Pancreas (tissue), 10 donors: ENCODE measurements at regions not wholly inside any gene's neighbourhood (a gene's known extent, or its start where the extent isn't known, plus 50 kb on each side); places are given as distances from the start of the nearest gene placed in this dataset.

Experiments used
- ATAC-seq, 4 donors: fragments of 200-7000 bp; cut with Tn5 transposase; one replicate each; pipeline versions ENCODE4 v1.8.0 to v1.9.1; 2020; ENCODE audit warnings: mild to moderate bottlenecking in 4 of 4, moderate library complexity in 4 of 4
- DNase-seq, 6 donors: peaks; one replicate each; pipeline ENCODE4 v3.0.0-alpha.2; 2020
- FAIRE-seq: peaks from 2 replicates; lab custom pipeline; 2012; peaks lifted over from hg19 to GRCh38; lab: Jason Lieb, UNC
- H3K27ac ChIP-seq, 4 donors: fragments of 200-600 bp; sonication (generic); 1 replicate in 3 of 4; 2 replicates in 1 of 4; pipeline versions ENCODE4 v1.5.0 to v1.8.0; 2020
- H3K27me3 ChIP-seq, 4 donors: fragments of 200-600 bp; one replicate each; pipeline ENCODE4 v1.8.0; 2021
- H3K36me3 ChIP-seq, 3 donors: fragments of 200-600 bp; sonication (generic) in 1 of 3; one replicate each; pipeline versions ENCODE4 v1.5.0 to v1.8.0; 2020 to 2021
- H3K4me1 ChIP-seq, 3 donors: fragments of 200-600 bp; one replicate each; pipeline ENCODE4 v1.8.0; 2021
- H3K4me3 ChIP-seq, 4 donors: fragments of 200-600 bp; sonication (generic) in 2 of 4; one replicate each; pipeline versions ENCODE4 v1.5.0 to v1.8.0; 2020 to 2021
- H3K9me3 ChIP-seq, 4 donors: fragments of 200-600 bp; one replicate each; pipeline ENCODE4 v1.8.0; 2021
- CTCF ChIP-seq, 4 donors: fragments of 200-600 bp; sonication (generic) in 3 of 4; IDR thresholded peaks; one replicate each; pipeline versions ENCODE4 v1.5.0 to v1.8.0; 2021; ENCODE audit warnings: antibody characterized with exemption in 4 of 4
- WGBS, 2 donors: extraction: QIAGEN DNeasy Blood & Tissue Kit; methylation state at CpG; one replicate each; pipeline ENCODE4 v1.1.7; 2013; 5-methylcytosine and 5-hydroxymethylcytosine counted together
- intact Hi-C, 3 donors: fragments of 100-400 bp; cut with DNase I; formaldehyde crosslinking; loops; one replicate each; pipeline versions ENCODE4 v1.11.1 to v1.14.2; 2022
- donor health status: healthy with polysubstance abuse.
- donor health status: DM: no; HTN: no; CAD: no; lungs with moderate emphysema.
- donor health status: DM: no; HTN: no; CAD: no.
- donor health status: control.
- donor health status: control.
- donor health status: Bipolar disorder and iron deficiency.
- donor health status: DM: yes; HTN: yes; CAD: no.
- donor health status: DM: no; HTN: no; CAD: no.
- donor health status: DM: no; HTN: no; CAD: no.
- donor health status: DM: yes; HTN: yes; CAD: no.

DNA sequence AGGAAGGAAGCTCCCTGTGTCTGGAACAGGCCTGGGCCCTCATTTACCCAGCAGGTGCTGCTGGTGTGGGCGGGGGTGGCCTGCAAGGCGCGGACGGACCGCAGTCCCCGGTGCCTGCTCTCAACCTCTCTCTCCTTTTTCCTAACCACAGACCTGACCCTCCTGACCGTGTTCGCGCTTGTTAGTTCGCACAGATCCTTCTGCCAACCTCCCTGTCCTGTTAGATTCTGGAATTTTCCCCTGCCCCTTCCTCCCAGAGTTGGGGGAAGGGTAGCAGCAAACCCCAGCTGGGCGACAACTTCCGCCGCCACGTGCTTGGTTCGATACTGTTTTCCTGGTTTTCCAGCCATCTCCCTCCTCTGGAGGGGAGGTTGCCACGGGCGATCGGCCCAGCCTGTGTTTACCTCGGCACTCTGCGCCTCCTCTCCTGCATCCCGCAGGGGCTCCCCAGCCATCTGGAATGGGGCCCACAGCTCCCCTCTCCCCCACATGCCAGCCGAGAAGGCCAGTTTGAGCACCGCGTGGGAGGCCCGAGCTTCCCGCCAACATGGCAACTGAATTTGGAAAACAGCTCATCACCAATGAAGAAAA lies 70.8 kb upstream of the UNC5A start:
- ATAC-seq (no peak), FAIRE-seq (no peak), DNase-seq (no peak)
- Histone ChIP-seq H3K4me1 (no peaks in the 10 kb centered on the region), H3K36me3 (no peaks in the 10 kb centered on the region), H3K27ac (no peak overlapping the region), H3K9me3 (no peaks in the 10 kb centered on the region), H3K27me3 (peaks cover 0 to 17% (median 2%) of the 10 kb centered on the region in 4 donors), H3K4me3 (no peak overlapping the region)
- TF ChIP-seq CTCF (IDR thresholded peaks at IDR 0.05): no peak
- intact Hi-C loops: no loop called here
- WGBS, 2 donors: 19 to 28% methylated on average over 26 of the region's 26 CpGs

GRCh38 chr5:176740131-176740701 lies 70.1 kb upstream of the UNC5A start:
- ATAC-seq (no peak), DNase-seq (no peak), FAIRE-seq (no peak)
- no peak for TF ChIP-seq CTCF (IDR thresholded peaks at IDR 0.05)
- Histone ChIP-seq H3K4me1 (no peaks in the 10 kb centered on the region), H3K9me3 (no peaks in the 10 kb centered on the region), H3K36me3 (no peaks in the 10 kb centered on the region), H3K27ac (no peak overlapping the region), H3K27me3 (peaks cover 0 to 22% (median 0%) of the 10 kb centered on the region in 4 donors), H3K4me3 (no peak overlapping the region)
- intact Hi-C loops: no loop called here
- 60% methylated on average over 16 of the region's 16 CpGs for WGBS, 2 donors

- peaks cover 0 to 24% (median 0%) of the 10 kb centered on the region in 4 donors for H3K27me3 ChIP-seq
- H3K9me3 ChIP-seq: no peaks in the 10 kb centered on the region
- no peak overlapping the region for H3K4me3 ChIP-seq
- no peaks in the 10 kb centered on the region for H3K36me3 ChIP-seq
- ATAC-seq (no peak), DNase-seq (no peak), FAIRE-seq (no peak)
- WGBS, 2 donors: 62 to 68% methylated on average over 24 of the region's 24 CpGs
- intact Hi-C loops: no loop called here
- TF ChIP-seq CTCF (IDR thresholded peaks at IDR 0.05): no peak
- H3K4me1 ChIP-seq: no peaks in the 10 kb centered on the region
- no peak overlapping the region for H3K27ac ChIP-seq
These were observed 69.5 kb upstream of the UNC5A start for GRCh38 chr5:176740702-176741496.

DNA sequence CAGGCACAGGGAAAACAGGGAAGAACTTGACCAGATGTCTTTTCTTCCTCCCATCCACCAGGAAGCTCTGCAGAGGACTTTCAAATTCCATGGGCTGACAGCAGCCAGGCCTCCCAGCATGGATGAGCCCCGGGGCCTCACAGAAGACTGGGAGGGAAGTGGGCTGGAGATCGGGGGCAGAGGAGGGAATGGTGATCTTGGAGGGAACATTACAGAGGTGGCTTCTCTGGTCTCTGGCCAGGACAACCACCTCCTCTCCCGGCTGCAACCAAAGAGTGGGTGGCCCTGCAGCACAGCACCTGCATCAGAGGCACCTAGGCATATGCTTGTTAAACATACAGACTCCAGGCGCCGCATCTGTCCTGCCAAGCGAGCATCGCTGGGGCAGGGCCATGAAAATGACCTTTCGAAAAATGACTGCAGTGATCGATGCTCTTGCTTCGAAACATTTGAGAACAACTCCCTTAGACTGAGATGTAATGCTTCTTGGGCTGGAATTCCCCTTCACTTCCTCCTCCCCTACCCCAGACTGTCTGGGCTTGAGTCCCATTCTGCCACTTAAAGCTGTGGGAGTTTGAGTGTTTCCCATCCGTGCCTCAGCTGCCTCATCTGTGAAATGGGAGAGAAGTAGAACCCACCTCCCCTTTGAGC lies 68.7 kb upstream of the UNC5A start:
- intact Hi-C loops: no loop called here
- H3K36me3 ChIP-seq: no peaks in the 10 kb centered on the region
- no peaks in the 10 kb centered on the region for H3K9me3 ChIP-seq
- 47 to 59% methylated on average over 11 of the region's 11 CpGs for WGBS, 2 donors
- TF ChIP-seq CTCF (IDR thresholded peaks at IDR 0.05): no peak
- ATAC-seq (no peak), FAIRE-seq (no peak), DNase-seq (no peak)
- no peak overlapping the region for H3K4me3 ChIP-seq
- peaks cover 0 to 30% (median 0%) of the 10 kb centered on the region in 4 donors for H3K27me3 ChIP-seq
- H3K27ac ChIP-seq: no peak overlapping the region
- no peaks in the 10 kb centered on the region for H3K4me1 ChIP-seq
